ENCODE measurements at regions not wholly inside any gene's neighbourhood (a gene's known extent, or its start where the extent isn't known, plus 50 kb on each side); places are given as distances from the start of the nearest gene placed in this dataset.

DNA sequence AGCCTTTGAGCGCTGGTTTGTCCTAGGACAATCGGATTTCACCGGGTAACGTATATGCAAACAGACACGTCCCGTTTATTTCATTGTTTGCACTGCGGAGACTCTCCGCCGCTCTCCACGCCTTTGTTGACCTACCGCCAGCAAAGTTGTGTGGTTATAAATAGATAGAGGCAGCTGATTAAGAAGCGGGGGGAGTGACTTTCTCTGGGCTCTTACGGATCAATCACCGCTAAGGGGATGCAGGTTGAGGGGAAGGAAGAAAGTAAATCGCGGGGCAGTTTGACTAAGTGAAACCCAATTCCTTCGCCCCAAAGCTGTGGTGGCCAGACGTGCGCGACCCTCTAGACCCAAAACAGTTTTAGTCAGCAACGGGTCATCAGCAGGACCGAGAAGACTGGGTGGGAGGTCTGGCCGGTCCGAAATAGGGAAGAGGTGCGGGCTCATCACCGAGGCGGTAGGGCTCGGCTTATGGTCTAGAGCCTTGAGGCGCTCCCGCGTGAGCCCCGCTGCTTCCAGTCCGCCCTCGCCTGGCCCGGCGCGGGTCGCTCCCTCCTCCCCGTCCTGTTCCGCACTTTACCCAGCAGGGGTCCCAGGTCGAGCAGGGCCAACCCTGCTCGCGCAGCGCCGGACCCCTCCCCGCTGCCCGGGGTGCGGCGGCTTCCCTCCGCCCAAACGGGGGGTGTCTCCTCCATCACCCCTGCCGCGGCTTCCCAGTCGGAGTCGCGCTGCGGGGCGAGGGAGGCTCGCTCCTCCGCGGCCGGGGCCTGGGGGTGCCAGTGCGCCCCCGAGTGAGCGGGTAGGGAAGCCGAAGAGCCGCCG, 120.8 kb upstream of the RRP15 start:
- peak; percentile 56 to 73 (median 57) for DNase-seq
- H3K27ac ChIP-seq (ENCODE audit: low read depth in 1 of 2, low read length in 1 of 2) = peak overlapping the region in 1 of 2 donors; percentile 97
- no peak overlapping the region for H3K9ac ChIP-seq (ENCODE audit: insufficient read depth in 1 of 2, low read length in 2 of 2)
- ATAC-seq (ENCODE audit: insufficient read depth, low FRiP score) = peak; percentile 38
- no peaks in the 10 kb centered on the region for H3K36me3 ChIP-seq (ENCODE audit: control insufficient read depth in 4 of 4, insufficient read depth in 4 of 4, low read length in 4 of 4)
- H3K27me3 ChIP-seq (ENCODE audit: control insufficient read depth in 3 of 3, insufficient read depth in 3 of 3, low read length in 2 of 3) = peaks cover 0 to 93% (median 82%) of the 10 kb centered on the region in 3 donors
- H3K9me3 ChIP-seq (ENCODE audit: control insufficient read depth in 4 of 4, insufficient read depth in 3 of 4, low read length in 3 of 4) = peaks cover 0 to 2% (median 0%) of the 10 kb centered on the region in 4 donors
- WGBS, 2 donors = 1 to 2% methylated on average over 55 to 68 of the region's 68 CpGs
- TF ChIP-seq, protein P1, sequence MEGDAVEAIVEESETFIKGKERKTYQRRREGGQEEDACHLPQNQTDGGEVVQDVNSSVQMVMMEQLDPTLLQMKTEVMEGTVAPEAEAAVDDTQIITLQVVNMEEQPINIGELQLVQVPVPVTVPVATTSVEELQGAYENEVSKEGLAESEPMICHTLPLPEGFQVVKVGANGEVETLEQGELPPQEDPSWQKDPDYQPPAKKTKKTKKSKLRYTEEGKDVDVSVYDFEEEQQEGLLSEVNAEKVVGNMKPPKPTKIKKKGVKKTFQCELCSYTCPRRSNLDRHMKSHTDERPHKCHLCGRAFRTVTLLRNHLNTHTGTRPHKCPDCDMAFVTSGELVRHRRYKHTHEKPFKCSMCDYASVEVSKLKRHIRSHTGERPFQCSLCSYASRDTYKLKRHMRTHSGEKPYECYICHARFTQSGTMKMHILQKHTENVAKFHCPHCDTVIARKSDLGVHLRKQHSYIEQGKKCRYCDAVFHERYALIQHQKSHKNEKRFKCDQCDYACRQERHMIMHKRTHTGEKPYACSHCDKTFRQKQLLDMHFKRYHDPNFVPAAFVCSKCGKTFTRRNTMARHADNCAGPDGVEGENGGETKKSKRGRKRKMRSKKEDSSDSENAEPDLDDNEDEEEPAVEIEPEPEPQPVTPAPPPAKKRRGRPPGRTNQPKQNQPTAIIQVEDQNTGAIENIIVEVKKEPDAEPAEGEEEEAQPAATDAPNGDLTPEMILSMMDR (IDR thresholded peaks at IDR 0.05; ENCODE audit: control extremely low read depth, extremely low read depth) = no peak
- H3K4me3 ChIP-seq = peak overlapping the region; percentile 23
- peaks cover 0 to 14% (median 0%) of the 10 kb centered on the region in 5 donors for H3K4me1 ChIP-seq (ENCODE audit: control insufficient read depth in 5 of 5, insufficient read depth in 5 of 5, low read length in 5 of 5)

DNA sequence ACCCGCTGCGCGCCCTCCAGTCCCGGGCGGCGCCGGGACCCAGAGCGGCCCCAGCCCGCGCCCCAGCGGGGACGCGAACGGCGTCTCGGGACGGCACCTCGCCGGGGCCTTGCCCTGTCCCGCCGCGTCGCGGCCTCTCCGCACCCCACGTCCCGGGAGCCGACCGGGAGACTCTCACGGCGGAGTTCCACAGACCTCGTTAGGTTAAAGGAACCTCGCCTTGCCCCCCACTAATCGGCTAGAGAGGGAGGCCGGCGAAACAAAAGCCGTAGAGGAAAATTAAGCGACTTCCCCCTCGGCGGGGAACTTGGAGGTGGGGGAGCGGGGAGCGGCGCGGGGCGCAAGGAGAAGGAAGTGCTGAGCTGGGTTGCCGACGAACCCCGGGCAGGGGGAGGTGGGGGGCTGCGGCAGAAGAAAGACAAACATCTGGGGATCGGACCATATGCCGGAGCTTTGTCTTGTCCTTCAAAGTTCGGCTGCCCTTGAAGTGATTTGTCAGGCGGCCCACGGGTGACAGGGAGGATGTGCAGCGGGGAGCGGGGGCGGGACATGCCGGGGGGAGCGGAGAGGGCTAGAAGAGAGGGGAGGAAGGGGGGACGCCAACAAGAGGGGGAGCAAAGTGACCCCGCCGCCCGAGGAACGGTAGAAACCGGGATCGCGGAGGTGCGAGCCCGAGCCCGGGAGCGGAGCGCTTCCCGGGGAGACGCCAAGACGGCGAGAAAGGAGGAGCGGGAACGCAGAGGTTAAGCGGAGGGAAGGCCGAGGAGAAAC, 120.0 kb upstream of the RRP15 start:
- H3K4me1 ChIP-seq (ENCODE audit: control insufficient read depth in 5 of 5, insufficient read depth in 5 of 5, low read length in 5 of 5) = peaks cover 0 to 14% (median 0%) of the 10 kb centered on the region in 5 donors
- peak overlapping the region; percentile 23 for H3K4me3 ChIP-seq
- no peaks in the 10 kb centered on the region for H3K36me3 ChIP-seq (ENCODE audit: control insufficient read depth in 4 of 4, insufficient read depth in 4 of 4, low read length in 4 of 4)
- no peak overlapping the region for H3K9ac ChIP-seq (ENCODE audit: insufficient read depth in 1 of 2, low read length in 2 of 2)
- peaks cover 0 to 2% (median 0%) of the 10 kb centered on the region in 4 donors for H3K9me3 ChIP-seq (ENCODE audit: control insufficient read depth in 4 of 4, insufficient read depth in 3 of 4, low read length in 3 of 4)
- H3K27ac ChIP-seq (ENCODE audit: low read depth in 1 of 2, low read length in 1 of 2) = peak overlapping the region in 1 of 2 donors; percentile 97
- DNase-seq (peak; percentile 32 to 48 (median 47)), ATAC-seq (ENCODE audit: insufficient read depth, low FRiP score) (peak; percentile 28)
- WGBS, 2 donors = 0 to 2% methylated on average over 60 to 80 of the region's 80 CpGs
- H3K27me3 ChIP-seq (ENCODE audit: control insufficient read depth in 3 of 3, insufficient read depth in 3 of 3, low read length in 2 of 3) = peaks cover 0 to 92% (median 74%) of the 10 kb centered on the region in 3 donors
- TF ChIP-seq, protein P1 (IDR thresholded peaks at IDR 0.05; ENCODE audit: control extremely low read depth, extremely low read depth) = no peak

DNA sequence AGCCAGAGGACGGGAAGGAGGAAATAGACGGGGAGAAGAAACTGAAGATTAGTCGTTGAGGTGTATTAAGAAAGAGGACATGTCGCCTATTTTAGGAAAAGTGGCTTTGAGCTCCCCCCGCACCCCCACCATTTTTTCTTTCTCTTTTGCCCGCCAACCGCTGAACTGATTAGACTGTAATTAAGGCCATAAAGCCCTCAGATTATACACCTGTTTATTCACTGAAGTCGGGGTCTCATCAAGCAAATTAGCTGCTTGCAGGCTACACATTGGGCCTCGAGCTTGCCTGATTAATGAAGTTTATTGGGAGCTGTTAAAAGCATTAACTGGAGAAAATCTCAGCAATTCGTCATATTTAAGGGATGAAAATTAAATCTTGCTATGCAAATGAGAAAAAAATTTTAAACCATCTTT, 119.4 kb upstream of the RRP15 start:
- Histone ChIP-seq H3K27ac (ENCODE audit: low read depth in 1 of 2, low read length in 1 of 2) (peak overlapping the region in 1 of 2 donors; percentile 97), H3K36me3 (ENCODE audit: control insufficient read depth in 4 of 4, insufficient read depth in 4 of 4, low read length in 4 of 4) (no peaks in the 10 kb centered on the region), H3K27me3 (ENCODE audit: control insufficient read depth in 3 of 3, insufficient read depth in 3 of 3, low read length in 2 of 3) (peaks cover 0 to 88% (median 68%) of the 10 kb centered on the region in 3 donors), H3K9ac (ENCODE audit: insufficient read depth in 1 of 2, low read length in 2 of 2) (no peak overlapping the region), H3K4me3 (no peak overlapping the region), H3K9me3 (ENCODE audit: control insufficient read depth in 4 of 4, insufficient read depth in 3 of 4, low read length in 3 of 4) (peaks cover 0 to 2% (median 0%) of the 10 kb centered on the region in 4 donors), H3K4me1 (ENCODE audit: control insufficient read depth in 5 of 5, insufficient read depth in 5 of 5, low read length in 5 of 5) (peaks cover 0 to 14% (median 0%) of the 10 kb centered on the region in 5 donors)
- TF ChIP-seq, protein P1 (IDR thresholded peaks at IDR 0.05; ENCODE audit: control extremely low read depth, extremely low read depth) = no peak
- ATAC-seq (ENCODE audit: insufficient read depth, low FRiP score) (no peak), DNase-seq (peak in 1 of 3 donors; percentile 50)
- WGBS, 2 donors = 3 to 5% methylated on average over 10 of the region's 10 CpGs

Measured in lung (tissue), 11 donors.